GM23248 (cell line): ENCODE measurements at regions not wholly inside any gene's neighbourhood (a gene's known extent, or its start where the extent isn't known, plus 50 kb on each side); places are given as distances from the start of the nearest gene placed in this dataset.

ENCODE experiments used
- DNase-seq: peaks from one replicate; pipeline ENCODE4 v3.0.0-alpha.2; 2015
- H2AFZ ChIP-seq: fragments of 200-600 bp; sonication (generic); 2 replicates; pipeline ENCODE4 v1.6.1; 2016; ENCODE audit warnings: antibody characterized with exemption
- H3F3A ChIP-seq: fragments of 200-600 bp; sonication (generic); 2 replicates; pipeline ENCODE4 v1.6.1; 2016; ENCODE audit warnings: mild to moderate bottlenecking, antibody characterized with exemption, mixed run types; ENCODE audit not compliant: insufficient read depth
- H3K27ac ChIP-seq: fragments of 200-600 bp; sonication (generic); 2 replicates; pipeline ENCODE4 v1.5.1; 2016; ENCODE audit warnings: mild to moderate bottlenecking
- H3K27me3 ChIP-seq: fragments of 200-600 bp; sonication (generic); replicated peaks from 2 replicates; pipeline ENCODE4 v1.6.1; 2016; ENCODE audit warnings: mild to moderate bottlenecking; ENCODE audit not compliant: insufficient read depth
- H3K36me3 ChIP-seq: fragments of 200-600 bp; sonication (generic); 2 replicates; pipeline ENCODE4 v1.6.1; 2016; ENCODE audit warnings: low read depth, mild to moderate bottlenecking
- H3K4me1 ChIP-seq: fragments of 200-600 bp; sonication (generic); 2 replicates; pipeline ENCODE4 v1.6.1; 2016; ENCODE audit warnings: mild to moderate bottlenecking; ENCODE audit not compliant: insufficient read depth
- H3K4me2 ChIP-seq: fragments of 200-600 bp; sonication (generic); one replicate; pipeline ENCODE4 v1.6.1; 2016; ENCODE audit warnings: mild to moderate bottlenecking; ENCODE audit not compliant: unreplicated experiment
- H3K4me3 ChIP-seq: fragments of 200-600 bp; sonication (generic); 2 replicates; pipeline ENCODE4 v1.5.1; 2016; ENCODE audit warnings: mild to moderate bottlenecking
- H3K79me2 ChIP-seq: fragments of 200-600 bp; sonication (generic); 2 replicates; pipeline ENCODE4 v1.6.1; 2016; ENCODE audit warnings: mild to moderate bottlenecking; ENCODE audit not compliant: insufficient read depth
- H3K9ac ChIP-seq: fragments of 200-600 bp; sonication (generic); 2 replicates; pipeline ENCODE4 v1.6.1; 2016; ENCODE audit warnings: mild to moderate bottlenecking
- H3K9me2 ChIP-seq: fragments of 200-600 bp; sonication (generic); 2 replicates; pipeline ENCODE4 v1.6.1; 2016; ENCODE audit warnings: mixed run types, mild to moderate bottlenecking, moderate library complexity; ENCODE audit not compliant: insufficient read depth
- H3K9me3 ChIP-seq: fragments of 200-600 bp; sonication (generic); one replicate; pipeline ENCODE4 v1.6.1; 2017; ENCODE audit warnings: low read depth
- H4K20me1 ChIP-seq: fragments of 200-600 bp; sonication (generic); 2 replicates; pipeline ENCODE4 v1.6.0; 2016; ENCODE audit not compliant: insufficient read depth
- EZH2 ChIP-seq: fragments of 200-600 bp; sonication (generic); IDR thresholded peaks from 2 replicates; pipeline ENCODE4 v1.6.1; 2018; ENCODE audit warnings: antibody characterized with exemption, mild to moderate bottlenecking; ENCODE audit not compliant: insufficient read depth, poor library complexity, severe bottlenecking
- EZH2phosphoT487 ChIP-seq: fragments of 200-600 bp; sonication (generic); IDR thresholded peaks from 2 replicates; pipeline ENCODE4 v1.6.1; 2018; ENCODE audit warnings: antibody characterized with exemption, moderate library complexity, mild to moderate bottlenecking, low read depth; ENCODE audit not compliant: insufficient read depth
- WGBS, 2 experiments: methylation state at CpG; one replicate each; pipeline ENCODE4 v1.1.6; 2015 to 2017; ENCODE audit warnings: low lambda C conversion rate in 2 of 2, low coverage in 1 of 2; ENCODE audit errors: missing lambda C conversion rate in 2 of 2; 5-methylcytosine and 5-hydroxymethylcytosine counted together
- in situ Hi-C: fragments of 300-500 bp; cut with MboI; formaldehyde crosslinking; loops from 2 replicates; pipeline ENCODE4 v1.15.0; 2020

- no peaks in the 10 kb centered on the region for H3K9me2 ChIP-seq
These were observed 88.3 kb downstream of the S1PR1 start for GRCh38 chr1:101325144-101325543.

DNA sequence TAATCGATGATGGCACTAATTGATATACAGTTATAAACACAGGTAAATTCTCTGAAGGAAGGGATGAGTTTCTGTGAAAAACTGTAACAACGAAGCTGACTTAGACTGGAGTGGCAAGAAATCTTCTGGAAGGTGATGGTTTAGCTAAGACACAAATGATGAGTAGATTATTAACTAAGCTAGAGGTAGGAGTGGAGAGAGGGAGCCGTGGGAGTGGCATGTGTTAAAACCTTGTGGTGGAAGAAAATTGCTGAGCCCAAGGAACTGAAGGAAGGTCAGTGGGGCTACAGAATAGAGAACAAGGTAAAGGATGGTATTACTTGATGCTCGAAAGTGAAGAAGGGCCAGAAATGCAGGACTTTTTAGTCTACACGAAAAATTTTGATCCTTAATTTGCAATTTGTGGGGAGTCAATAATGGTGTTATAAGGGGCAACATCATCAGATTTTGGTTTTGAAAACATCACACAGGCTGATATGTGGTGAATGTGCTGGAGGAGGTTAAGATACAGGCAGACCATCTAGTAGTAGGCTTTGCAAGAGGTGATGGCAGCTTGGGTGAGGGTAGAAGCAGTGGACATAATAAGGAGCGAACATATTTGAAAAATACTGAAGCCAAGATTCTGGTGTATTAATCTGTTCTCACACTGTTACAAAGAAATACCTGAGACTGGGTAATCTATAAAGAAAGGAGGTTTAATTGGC, 93.8 kb downstream of the S1PR1 start:
- DNase-seq: no peak
- no peak overlapping the region for H3K4me3 ChIP-seq
- no peaks in the 10 kb centered on the region for H3K9me2 ChIP-seq
- H3F3A ChIP-seq: no peaks in the 10 kb centered on the region
- TF ChIP-seq EZH2phosphoT487 (no peak), EZH2 (no peak)
- no peak overlapping the region for H3K9ac ChIP-seq
- no peaks in the 10 kb centered on the region for H3K4me1 ChIP-seq
- in situ Hi-C loops: no loop called here
- H3K9me3 ChIP-seq: no peaks in the 10 kb centered on the region
- peaks cover 21% of the 10 kb centered on the region for H3K27me3 ChIP-seq
- 37 to 42% methylated on average over 6 of the region's 6 CpGs for WGBS, 2 experiments
- H3K27ac ChIP-seq: no peak overlapping the region
- H3K79me2 ChIP-seq: no peaks in the 10 kb centered on the region
- no peak overlapping the region for H3K4me2 ChIP-seq
- H2AFZ ChIP-seq: no peak overlapping the region
- H4K20me1 ChIP-seq: no peaks in the 10 kb centered on the region
- H3K36me3 ChIP-seq: no peaks in the 10 kb centered on the region

More at GRCh38 chr1:101325144-101325543, 88.3 kb downstream of the S1PR1 start:
- Histone ChIP-seq H3K9me3 (no peaks in the 10 kb centered on the region), H2AFZ (no peak overlapping the region), H3K36me3 (no peaks in the 10 kb centered on the region), H3K4me2 (no peak overlapping the region), H3K4me3 (no peak overlapping the region), H3K27ac (no peak overlapping the region), H4K20me1 (no peaks in the 10 kb centered on the region), H3K79me2 (no peaks in the 10 kb centered on the region), H3K4me1 (no peaks in the 10 kb centered on the region), H3K9ac (no peak overlapping the region), H3F3A (no peaks in the 10 kb centered on the region), H3K27me3 (peaks cover 43% of the 10 kb centered on the region)
- in situ Hi-C loops: no loop called here
- no peak for TF ChIP-seq EZH2
- TF ChIP-seq EZH2phosphoT487: no peak
- 7 to 29% methylated on average over 1 of the region's 1 CpG for WGBS, 2 experiments
- DNase-seq: no peak

DNA sequence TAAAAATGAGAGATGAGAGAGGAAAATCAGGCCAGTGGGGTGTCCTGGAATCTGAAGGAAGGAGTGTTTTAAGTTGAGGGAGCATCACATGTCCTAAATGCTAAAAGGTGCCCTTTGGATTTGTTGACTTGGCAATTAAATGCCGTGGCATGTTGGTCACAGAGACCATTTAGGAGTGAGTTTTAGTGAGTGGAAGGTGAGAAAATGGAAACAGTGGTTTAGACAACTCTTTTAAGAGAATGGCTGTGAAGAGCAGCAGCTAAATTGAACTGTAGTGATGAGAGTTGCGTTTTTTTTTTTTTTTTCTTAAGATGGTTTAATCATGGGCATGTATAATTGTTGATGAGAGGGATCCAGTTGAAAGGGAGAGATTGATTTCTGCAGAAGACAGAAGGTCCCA, 95.0 kb downstream of the S1PR1 start:
- Histone ChIP-seq H4K20me1 (no peaks in the 10 kb centered on the region), H3K27ac (no peak overlapping the region), H3K9me2 (no peaks in the 10 kb centered on the region), H3F3A (no peaks in the 10 kb centered on the region), H3K4me2 (no peak overlapping the region), H3K36me3 (no peaks in the 10 kb centered on the region), H3K9me3 (no peaks in the 10 kb centered on the region), H2AFZ (no peak overlapping the region), H3K79me2 (no peaks in the 10 kb centered on the region), H3K4me1 (no peaks in the 10 kb centered on the region), H3K4me3 (no peak overlapping the region), H3K27me3 (peaks cover 21% of the 10 kb centered on the region), H3K9ac (no peak overlapping the region)
- 24 to 27% methylated on average over 2 of the region's 2 CpGs for WGBS, 2 experiments
- in situ Hi-C loops: no loop called here
- no peak for TF ChIP-seq EZH2phosphoT487
- no peak for TF ChIP-seq EZH2
- no peak for DNase-seq

- no peak overlapping the region for H3K4me2 ChIP-seq
- no peaks in the 10 kb centered on the region for H3F3A ChIP-seq
- peaks cover 18% of the 10 kb centered on the region; the same call in 1 of the 2 replicates for H3K27me3 ChIP-seq
- H4K20me1 ChIP-seq: no peaks in the 10 kb centered on the region
- no peak for TF ChIP-seq EZH2phosphoT487
- no peak for TF ChIP-seq EZH2
- H3K4me1 ChIP-seq: no peaks in the 10 kb centered on the region
- DNase-seq: no peak
- no peak overlapping the region for H3K4me3 ChIP-seq
- in situ Hi-C loops: no loop called here
- no peak overlapping the region for H3K27ac ChIP-seq
- H3K9me2 ChIP-seq: no peaks in the 10 kb centered on the region
- WGBS, 2 experiments: 44 to 53% methylated on average over 1 of the region's 1 CpG
- no peaks in the 10 kb centered on the region for H3K79me2 ChIP-seq
- no peak overlapping the region for H2AFZ ChIP-seq
- no peaks in the 10 kb centered on the region for H3K9me3 ChIP-seq
- H3K36me3 ChIP-seq: no peaks in the 10 kb centered on the region
- H3K9ac ChIP-seq: no peak overlapping the region
These were observed 95.8 kb downstream of the S1PR1 start for GRCh38 chr1:101332633-101333032.

- H3K4me3 ChIP-seq: no peak overlapping the region
- no peaks in the 10 kb centered on the region for H3K9me3 ChIP-seq
- H3K9ac ChIP-seq: no peak overlapping the region
- in situ Hi-C loops: no loop called here
- H3K79me2 ChIP-seq: no peaks in the 10 kb centered on the region
- H3K27ac ChIP-seq: no peak overlapping the region
- H3K9me2 ChIP-seq: no peaks in the 10 kb centered on the region
- H2AFZ ChIP-seq: no peak overlapping the region
- H3K4me1 ChIP-seq: no peaks in the 10 kb centered on the region
- no peaks in the 10 kb centered on the region for H4K20me1 ChIP-seq
- TF ChIP-seq EZH2: no peak
- no peak for TF ChIP-seq EZH2phosphoT487
- DNase-seq: no peak
- H3K36me3 ChIP-seq: no peaks in the 10 kb centered on the region
- WGBS, 2 experiments: 38 to 60% methylated on average over 4 of the region's 4 CpGs
- H3K4me2 ChIP-seq: no peak overlapping the region
- H3K27me3 ChIP-seq: 0 out of 2 replicates have a peak, but pooled peaks cover 17% of the 10 kb centered on the region
- no peaks in the 10 kb centered on the region for H3F3A ChIP-seq
These were observed 96.4 kb downstream of the S1PR1 start for GRCh38 chr1:101333186-101333585.
